ENCODE measurements at regions not wholly inside any gene's neighbourhood (a gene's known extent, or its start where the extent isn't known, plus 50 kb on each side); places are given as distances from the start of the nearest gene placed in this dataset.

DNA sequence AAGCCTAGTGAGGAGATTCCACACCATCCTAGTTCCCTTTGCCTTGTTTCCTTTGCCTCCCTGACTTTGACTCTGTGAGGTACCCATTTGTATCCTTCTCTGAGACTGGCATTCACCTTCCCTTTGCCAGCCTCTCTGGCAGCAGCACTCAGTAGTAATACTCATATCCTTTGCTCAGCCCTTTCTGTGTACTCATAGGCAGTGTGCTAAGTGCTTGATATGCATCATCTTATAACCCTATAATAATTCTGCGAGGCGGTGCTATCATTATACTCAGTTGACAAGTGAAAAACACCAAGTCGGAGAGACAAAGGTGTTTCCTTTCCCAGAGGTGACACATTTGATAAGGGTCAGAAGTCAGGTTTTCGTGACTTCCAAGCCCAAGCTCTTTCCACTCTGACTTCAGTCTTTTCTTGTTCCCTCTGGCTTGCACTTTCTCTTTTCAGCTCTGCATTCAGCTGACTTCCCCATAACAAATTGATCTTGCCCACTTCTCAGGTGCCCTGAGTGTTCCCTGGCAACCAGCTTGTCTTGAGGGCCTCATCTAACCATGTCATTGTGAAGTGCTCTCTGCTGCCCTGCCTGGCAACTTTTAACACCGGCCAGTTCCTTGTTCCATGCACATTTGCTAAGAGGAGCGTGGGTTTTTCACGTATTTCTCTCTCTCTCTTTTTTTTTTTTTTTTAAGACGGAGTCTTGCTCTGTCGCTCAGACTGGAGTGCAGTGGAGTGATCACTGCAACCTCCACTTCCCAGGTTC lies 94.5 kb upstream of the UPP2 start:
- Histone ChIP-seq H3K4me1 (ENCODE audit: control insufficient read depth in 1 of 2, insufficient read depth in 2 of 2, low read length in 2 of 2) (peaks cover 0 to 12% of the 10 kb centered on the region in 2 experiments; a peak in 2 of 4 replicates), H3K9me2 (ENCODE audit: insufficient read depth) (no peaks in the 10 kb centered on the region), H3K4me3 (replicated peaks in 1 of 2; ENCODE audit: low read depth in 1 of 2, low read length in 2 of 2) (no peak overlapping the region), H3K27ac (ENCODE audit: low read depth, low read length) (no peak overlapping the region), H3K9me3 (ENCODE audit: control insufficient read depth in 1 of 2, insufficient read depth in 1 of 2, low read depth in 1 of 2, low read length in 2 of 2) (no peaks in the 10 kb centered on the region), H2AFZ (ENCODE audit: low read depth, low read length, poor library complexity, severe bottlenecking) (no peak overlapping the region), H3K27me3 (ENCODE audit: insufficient read depth, low read length) (no peaks in the 10 kb centered on the region), H3K9ac (ENCODE audit: low read length) (no peak overlapping the region), H3K36me3 (ENCODE audit: control insufficient read depth in 1 of 2, insufficient read depth in 2 of 2, low read length in 2 of 2) (no peaks in the 10 kb centered on the region), H3K79me2 (ENCODE audit: insufficient read depth, low read length) (no peaks in the 10 kb centered on the region), H3K4me2 (ENCODE audit: low read length) (no peak overlapping the region), H4K20me1 (ENCODE audit: insufficient read depth) (no peaks in the 10 kb centered on the region)
- intact Hi-C loops (cut with micrococcal nuclease) = no loop called here
- DNase-seq (ENCODE audit: low read depth, low spot score) = no peak
- TF ChIP-seq, protein P1, sequence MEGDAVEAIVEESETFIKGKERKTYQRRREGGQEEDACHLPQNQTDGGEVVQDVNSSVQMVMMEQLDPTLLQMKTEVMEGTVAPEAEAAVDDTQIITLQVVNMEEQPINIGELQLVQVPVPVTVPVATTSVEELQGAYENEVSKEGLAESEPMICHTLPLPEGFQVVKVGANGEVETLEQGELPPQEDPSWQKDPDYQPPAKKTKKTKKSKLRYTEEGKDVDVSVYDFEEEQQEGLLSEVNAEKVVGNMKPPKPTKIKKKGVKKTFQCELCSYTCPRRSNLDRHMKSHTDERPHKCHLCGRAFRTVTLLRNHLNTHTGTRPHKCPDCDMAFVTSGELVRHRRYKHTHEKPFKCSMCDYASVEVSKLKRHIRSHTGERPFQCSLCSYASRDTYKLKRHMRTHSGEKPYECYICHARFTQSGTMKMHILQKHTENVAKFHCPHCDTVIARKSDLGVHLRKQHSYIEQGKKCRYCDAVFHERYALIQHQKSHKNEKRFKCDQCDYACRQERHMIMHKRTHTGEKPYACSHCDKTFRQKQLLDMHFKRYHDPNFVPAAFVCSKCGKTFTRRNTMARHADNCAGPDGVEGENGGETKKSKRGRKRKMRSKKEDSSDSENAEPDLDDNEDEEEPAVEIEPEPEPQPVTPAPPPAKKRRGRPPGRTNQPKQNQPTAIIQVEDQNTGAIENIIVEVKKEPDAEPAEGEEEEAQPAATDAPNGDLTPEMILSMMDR (IDR thresholded peaks at IDR 0.05 in 2 of 3, conservative IDR thresholded peaks at IDR 0.05 in 1 of 3; ENCODE audit: borderline replicate concordance in 1 of 3, insufficient read depth in 1 of 3, low read depth in 2 of 3, low read length in 2 of 3) = peak in 2 of 3 experiments; percentile 13 to 15; a peak in 1 of 6 replicates
- no peak for TF ChIP-seq SRF (IDR thresholded peaks at IDR 0.05; ENCODE audit: low read depth)
- ChIA-PET RAD21 (ENCODE audit: low non-redundant PET in 1 of 2, low total read pairs in 2 of 2, uncharacterized antibody in 2 of 2, unreplicated experiment in 2 of 2) (interaction anchor here in 1 of 2 experiments (1.1 kb wide), 1 partner anchor 11 kb away, joined by 3 read pairs; no protein-coding TSS in a partner anchor), POLR2A (no interaction called here), CTCF (interaction anchor here (0.6 to 1.5 kb wide), 3 partner anchors 11 to 378 kb away, joined by 3 to 5 read pairs (median 3); no protein-coding TSS in a partner anchor)
- BruUV-seq (replicated peaks) = no TSS peak
- peak; percentile 56; the same call in 1 of the 2 replicates for ATAC-seq

DNA sequence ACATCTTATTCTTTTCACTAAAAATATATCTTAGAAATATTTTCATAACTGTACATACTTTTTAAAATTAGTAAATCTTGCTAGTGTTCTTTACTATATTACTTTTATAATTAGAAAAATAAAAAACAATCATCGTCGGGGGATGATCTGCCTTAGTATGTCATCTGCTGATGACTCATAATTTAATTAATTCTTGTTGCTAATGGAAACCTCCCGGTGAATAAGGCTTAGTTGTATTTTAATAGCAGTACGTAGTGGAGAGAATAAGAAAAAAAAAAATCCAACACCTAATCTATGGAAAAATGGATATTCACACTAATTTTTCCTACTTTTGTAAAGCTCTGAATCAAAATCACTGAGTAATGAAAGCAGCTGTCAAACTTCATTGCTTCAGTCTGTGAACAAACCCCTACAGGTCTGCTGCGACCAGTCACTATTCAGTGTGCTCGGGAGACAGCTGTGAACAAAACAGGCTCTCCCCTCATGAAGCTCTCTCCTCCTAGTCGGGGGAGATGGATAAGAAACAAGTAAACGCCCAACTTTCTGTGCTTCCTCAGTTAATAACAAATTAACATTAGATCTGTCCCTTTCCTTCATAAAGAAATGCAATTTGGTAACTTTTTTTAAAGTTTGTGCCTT lies 97.4 kb upstream of the UPP2 start:
- no peaks in the 10 kb centered on the region for H3K9me2 ChIP-seq (ENCODE audit: insufficient read depth)
- H3K4me3 ChIP-seq (replicated peaks in 1 of 2; ENCODE audit: low read depth in 1 of 2, low read length in 2 of 2) = no peak overlapping the region
- RAD21 ChIA-PET (ENCODE audit: low non-redundant PET in 1 of 2, low total read pairs in 2 of 2, uncharacterized antibody in 2 of 2, unreplicated experiment in 2 of 2) = no interaction called here
- CTCF ChIA-PET = no interaction called here
- no peaks in the 10 kb centered on the region for H4K20me1 ChIP-seq (ENCODE audit: insufficient read depth)
- H3K9ac ChIP-seq (ENCODE audit: low read length) = no peak overlapping the region
- POLR2A ChIA-PET = no interaction called here
- no peak overlapping the region for H3K27ac ChIP-seq (ENCODE audit: low read depth, low read length)
- no peaks in the 10 kb centered on the region for H3K9me3 ChIP-seq (ENCODE audit: control insufficient read depth in 1 of 2, insufficient read depth in 1 of 2, low read depth in 1 of 2, low read length in 2 of 2)
- no peaks in the 10 kb centered on the region for H3K27me3 ChIP-seq (ENCODE audit: insufficient read depth, low read length)
- no peaks in the 10 kb centered on the region for H3K79me2 ChIP-seq (ENCODE audit: insufficient read depth, low read length)
- no peaks in the 10 kb centered on the region for H3K4me1 ChIP-seq (ENCODE audit: control insufficient read depth in 1 of 2, insufficient read depth in 2 of 2, low read length in 2 of 2)
- BruUV-seq (replicated peaks) = no TSS peak
- no peaks in the 10 kb centered on the region for H3K36me3 ChIP-seq (ENCODE audit: control insufficient read depth in 1 of 2, insufficient read depth in 2 of 2, low read length in 2 of 2)
- intact Hi-C loops (cut with micrococcal nuclease) = no loop called here
- no peak overlapping the region for H2AFZ ChIP-seq (ENCODE audit: low read depth, low read length, poor library complexity, severe bottlenecking)
- ATAC-seq (no peak), DNase-seq (ENCODE audit: low read depth, low spot score) (no peak)
- no peak overlapping the region for H3K4me2 ChIP-seq (ENCODE audit: low read length)
- TF ChIP-seq SRF (IDR thresholded peaks at IDR 0.05; ENCODE audit: low read depth) = no peak
- TF ChIP-seq ZFX (IDR thresholded peaks at IDR 0.05) = no peak
- no peak for TF ChIP-seq YY1 (IDR thresholded peaks at IDR 0.05; ENCODE audit: extremely low read depth, insufficient replicate concordance, low read depth, low read length)
- TF ChIP-seq, protein P2, sequence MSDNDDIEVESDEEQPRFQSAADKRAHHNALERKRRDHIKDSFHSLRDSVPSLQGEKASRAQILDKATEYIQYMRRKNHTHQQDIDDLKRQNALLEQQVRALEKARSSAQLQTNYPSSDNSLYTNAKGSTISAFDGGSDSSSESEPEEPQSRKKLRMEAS (IDR thresholded peaks at IDR 0.05) = no peak
- no peak for TF ChIP-seq RAD21 (IDR thresholded peaks at IDR 0.05; ENCODE audit: low read depth)
- no peak for TF ChIP-seq CEBPB (IDR thresholded peaks at IDR 0.05; ENCODE audit: low read depth)
- TF ChIP-seq, protein P3, sequence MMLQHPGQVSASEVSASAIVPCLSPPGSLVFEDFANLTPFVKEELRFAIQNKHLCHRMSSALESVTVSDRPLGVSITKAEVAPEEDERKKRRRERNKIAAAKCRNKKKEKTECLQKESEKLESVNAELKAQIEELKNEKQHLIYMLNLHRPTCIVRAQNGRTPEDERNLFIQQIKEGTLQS (IDR thresholded peaks at IDR 0.05) = no peak
- TF ChIP-seq, protein P4, sequence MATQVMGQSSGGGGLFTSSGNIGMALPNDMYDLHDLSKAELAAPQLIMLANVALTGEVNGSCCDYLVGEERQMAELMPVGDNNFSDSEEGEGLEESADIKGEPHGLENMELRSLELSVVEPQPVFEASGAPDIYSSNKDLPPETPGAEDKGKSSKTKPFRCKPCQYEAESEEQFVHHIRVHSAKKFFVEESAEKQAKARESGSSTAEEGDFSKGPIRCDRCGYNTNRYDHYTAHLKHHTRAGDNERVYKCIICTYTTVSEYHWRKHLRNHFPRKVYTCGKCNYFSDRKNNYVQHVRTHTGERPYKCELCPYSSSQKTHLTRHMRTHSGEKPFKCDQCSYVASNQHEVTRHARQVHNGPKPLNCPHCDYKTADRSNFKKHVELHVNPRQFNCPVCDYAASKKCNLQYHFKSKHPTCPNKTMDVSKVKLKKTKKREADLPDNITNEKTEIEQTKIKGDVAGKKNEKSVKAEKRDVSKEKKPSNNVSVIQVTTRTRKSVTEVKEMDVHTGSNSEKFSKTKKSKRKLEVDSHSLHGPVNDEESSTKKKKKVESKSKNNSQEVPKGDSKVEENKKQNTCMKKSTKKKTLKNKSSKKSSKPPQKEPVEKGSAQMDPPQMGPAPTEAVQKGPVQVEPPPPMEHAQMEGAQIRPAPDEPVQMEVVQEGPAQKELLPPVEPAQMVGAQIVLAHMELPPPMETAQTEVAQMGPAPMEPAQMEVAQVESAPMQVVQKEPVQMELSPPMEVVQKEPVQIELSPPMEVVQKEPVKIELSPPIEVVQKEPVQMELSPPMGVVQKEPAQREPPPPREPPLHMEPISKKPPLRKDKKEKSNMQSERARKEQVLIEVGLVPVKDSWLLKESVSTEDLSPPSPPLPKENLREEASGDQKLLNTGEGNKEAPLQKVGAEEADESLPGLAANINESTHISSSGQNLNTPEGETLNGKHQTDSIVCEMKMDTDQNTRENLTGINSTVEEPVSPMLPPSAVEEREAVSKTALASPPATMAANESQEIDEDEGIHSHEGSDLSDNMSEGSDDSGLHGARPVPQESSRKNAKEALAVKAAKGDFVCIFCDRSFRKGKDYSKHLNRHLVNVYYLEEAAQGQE (IDR thresholded peaks at IDR 0.05; ENCODE audit: low read depth) = no peak
- TF ChIP-seq EGR1 (IDR thresholded peaks at IDR 0.05; ENCODE audit: low read depth) = no peak
- no peak for TF ChIP-seq POLR2AphosphoS5 (IDR thresholded peaks at IDR 0.05; ENCODE audit: low read depth, low read length)
- no peak for TF ChIP-seq EZH2 (IDR thresholded peaks at IDR 0.05)
- TF ChIP-seq EZH2phosphoT487 (IDR thresholded peaks at IDR 0.05; ENCODE audit: borderline replicate concordance) = no peak
